ENCODE measurements at regions not wholly inside any gene's neighbourhood (a gene's known extent, or its start where the extent isn't known, plus 50 kb on each side); places are given as distances from the start of the nearest gene placed in this dataset.
A peak's percentile ranks its signal among the peaks of the same experiment; 100 is the strongest.

DNA sequence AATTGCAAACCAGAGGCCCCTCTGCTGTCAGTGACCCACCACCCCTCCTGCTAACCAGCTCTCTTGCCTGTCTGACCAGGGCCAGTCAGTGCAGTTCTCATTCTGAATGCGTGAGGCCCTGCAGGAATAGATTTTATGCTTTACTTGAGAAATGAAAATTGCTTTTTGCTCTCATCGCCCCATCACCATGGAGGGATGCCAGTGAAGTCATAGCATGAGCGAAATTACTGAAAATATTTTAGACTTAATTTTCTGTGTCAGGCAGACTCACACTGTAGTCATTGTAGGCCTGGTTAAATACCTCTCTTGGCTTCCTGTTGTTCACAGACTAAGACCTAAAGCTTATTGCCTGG, 490.5 kb upstream of the CDH5 start:
- ChIA-PET POLR2A (no interaction called here), CTCF (no interaction called here)
- H3K36me3 ChIP-seq (ENCODE audit: control insufficient read depth, insufficient read depth, low read length), result no peaks in the 10 kb centered on the region
- H3K27me3 ChIP-seq (ENCODE audit: control insufficient read depth, insufficient read depth, low read length), result no peaks in the 10 kb centered on the region; the same call in 1 of the 2 replicates
- no peak overlapping the region for H3K4me3 ChIP-seq (ENCODE audit: low read depth, low read length)
- peak; percentile 21 for DNase-seq (ENCODE audit: low read depth)
- TF ChIP-seq, protein P1, sequence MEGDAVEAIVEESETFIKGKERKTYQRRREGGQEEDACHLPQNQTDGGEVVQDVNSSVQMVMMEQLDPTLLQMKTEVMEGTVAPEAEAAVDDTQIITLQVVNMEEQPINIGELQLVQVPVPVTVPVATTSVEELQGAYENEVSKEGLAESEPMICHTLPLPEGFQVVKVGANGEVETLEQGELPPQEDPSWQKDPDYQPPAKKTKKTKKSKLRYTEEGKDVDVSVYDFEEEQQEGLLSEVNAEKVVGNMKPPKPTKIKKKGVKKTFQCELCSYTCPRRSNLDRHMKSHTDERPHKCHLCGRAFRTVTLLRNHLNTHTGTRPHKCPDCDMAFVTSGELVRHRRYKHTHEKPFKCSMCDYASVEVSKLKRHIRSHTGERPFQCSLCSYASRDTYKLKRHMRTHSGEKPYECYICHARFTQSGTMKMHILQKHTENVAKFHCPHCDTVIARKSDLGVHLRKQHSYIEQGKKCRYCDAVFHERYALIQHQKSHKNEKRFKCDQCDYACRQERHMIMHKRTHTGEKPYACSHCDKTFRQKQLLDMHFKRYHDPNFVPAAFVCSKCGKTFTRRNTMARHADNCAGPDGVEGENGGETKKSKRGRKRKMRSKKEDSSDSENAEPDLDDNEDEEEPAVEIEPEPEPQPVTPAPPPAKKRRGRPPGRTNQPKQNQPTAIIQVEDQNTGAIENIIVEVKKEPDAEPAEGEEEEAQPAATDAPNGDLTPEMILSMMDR (IDR thresholded peaks at IDR 0.05; ENCODE audit: insufficient read depth, low read depth, low read length), result no peak

- ChIA-PET POLR2A (no interaction called here), CTCF (interaction anchor here (0.9 kb wide), 1 partner anchor 11 kb away, joined by 3 read pairs; no protein-coding TSS in a partner anchor)
- TF ChIP-seq, protein P1 (IDR thresholded peaks at IDR 0.05; ENCODE audit: insufficient read depth, low read depth, low read length), result no peak
- Histone ChIP-seq H3K4me3 (ENCODE audit: low read depth, low read length) (no peak overlapping the region), H3K27me3 (ENCODE audit: control insufficient read depth, insufficient read depth, low read length) (no peaks in the 10 kb centered on the region; the same call in 1 of the 2 replicates), H3K36me3 (ENCODE audit: control insufficient read depth, insufficient read depth, low read length) (no peaks in the 10 kb centered on the region)
- no peak for DNase-seq (ENCODE audit: low read depth)
These were observed 491.0 kb upstream of the CDH5 start for GRCh38 chr16:65875381-65876055.

- no peak overlapping the region for H3K4me3 ChIP-seq (ENCODE audit: low read depth, low read length)
- CTCF ChIA-PET, result no interaction called here
- TF ChIP-seq, protein P1 (IDR thresholded peaks at IDR 0.05; ENCODE audit: insufficient read depth, low read depth, low read length), result no peak
These were observed 497.2 kb upstream of the CDH5 start for GRCh38 chr16:65869261-65869660.

GRCh38 chr16:65867276-65867960, 499.1 kb upstream of the CDH5 start:
- TF ChIP-seq, protein P1 (IDR thresholded peaks at IDR 0.05; ENCODE audit: insufficient read depth, low read depth, low read length), result no peak
- no peak overlapping the region for H3K4me3 ChIP-seq (ENCODE audit: low read depth, low read length)
- DNase-seq (ENCODE audit: low read depth), result no peak
- H3K36me3 ChIP-seq (ENCODE audit: control insufficient read depth, insufficient read depth, low read length), result no peaks in the 10 kb centered on the region
- ChIA-PET CTCF (no interaction called here), POLR2A (no interaction called here)
- no peaks in the 10 kb centered on the region; the same call in 1 of the 2 replicates for H3K27me3 ChIP-seq (ENCODE audit: control insufficient read depth, insufficient read depth, low read length)

More at GRCh38 chr16:65869261-65869660, 497.2 kb upstream of the CDH5 start:
- H3K27me3 ChIP-seq (ENCODE audit: control insufficient read depth, insufficient read depth, low read length), result no peaks in the 10 kb centered on the region; the same call in none of the 2 replicates
- POLR2A ChIA-PET, result no interaction called here
- no peaks in the 10 kb centered on the region for H3K36me3 ChIP-seq (ENCODE audit: control insufficient read depth, insufficient read depth, low read length)
- no peak for DNase-seq (ENCODE audit: low read depth)

DNA sequence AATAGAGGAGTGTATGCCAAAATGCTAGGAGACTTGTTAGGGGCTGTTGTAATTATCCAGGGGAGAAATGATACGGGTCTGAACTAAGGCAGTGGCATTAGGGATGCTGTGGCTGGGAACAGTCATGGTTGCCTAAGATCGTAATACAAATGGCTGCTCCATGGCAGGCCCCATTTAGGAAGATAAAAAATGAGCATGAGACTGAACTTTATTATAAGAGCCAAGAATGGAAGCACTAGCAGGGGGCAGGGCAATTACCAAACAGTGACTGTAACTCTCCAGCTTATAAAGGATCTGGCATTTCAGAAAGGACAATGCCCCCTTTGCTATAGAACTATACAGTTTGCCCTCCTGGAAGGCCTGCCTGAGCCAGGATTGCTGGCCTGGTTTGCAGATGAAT, 503.3 kb upstream of the CDH5 start:
- H3K4me3 ChIP-seq (ENCODE audit: low read depth, low read length), result no peak overlapping the region
- TF ChIP-seq, protein P1 (IDR thresholded peaks at IDR 0.05; ENCODE audit: insufficient read depth, low read depth, low read length), result no peak
- H3K36me3 ChIP-seq (ENCODE audit: control insufficient read depth, insufficient read depth, low read length), result no peaks in the 10 kb centered on the region
- POLR2A ChIA-PET, result no interaction called here
- DNase-seq (ENCODE audit: low read depth), result no peak
- H3K27me3 ChIP-seq (ENCODE audit: control insufficient read depth, insufficient read depth, low read length), result peaks cover 3% of the 10 kb centered on the region; the same call in 1 of the 2 replicates
- CTCF ChIA-PET, result no interaction called here
